GM12878 (cell line): ENCODE measurements at regions not wholly inside any gene's neighbourhood (a gene's known extent, or its start where the extent isn't known, plus 50 kb on each side); places are given as distances from the start of the nearest gene placed in this dataset.

Experiments used
- ATAC-seq: fragments of 200-7000 bp; cut with Tn5 transposase; 3 replicates; pipeline ENCODE4 v1.9.1; 2020; ENCODE audit warnings: mild to moderate bottlenecking, moderate library complexity
- BruUV-seq: library from RNA; stranded (reverse); fragments of 400-500 nt; replicated peaks from 2 replicates; lab custom pipeline; 2021; lab: Mats Ljungman, UMichigan
- CTCF ChIA-PET: fragments of 300-600 bp; sonication (Branson Sonifier 250); formaldehyde crosslinking; extraction: SDS; loops from one replicate; lab custom pipeline; 2021; ENCODE audit warnings: inconsistent platforms; lab: Yijun Ruan, JAX
- POLR2A ChIA-PET: fragments of 350-600 bp; formaldehyde crosslinking; extraction: SDS; loops from one replicate; lab custom pipeline; 2021; ENCODE audit warnings: inconsistent platforms; lab: Charles Lee
- RAD21 ChIA-PET: fragments of 300-600 bp; sonication (Branson Sonifier 250); formaldehyde crosslinking; loops from one replicate; lab custom pipeline; 2023; ENCODE audit warnings: antibody characterized with exemption; ENCODE audit not compliant: unreplicated experiment; lab: Charles Lee
- SMC1A ChIA-PET: fragments of 300-600 bp; sonication (Branson Sonifier 250); formaldehyde crosslinking; loops from one replicate; lab custom pipeline; 2023; ENCODE audit not compliant: unreplicated experiment, uncharacterized antibody; lab: Charles Lee
- DNase-seq: peaks from one replicate; pipeline ENCODE4 v3.0.0-alpha.2; 2011; ENCODE audit warnings: low read depth, low spot score
- FAIRE-seq: peaks from 3 replicates; lab custom pipeline; 2011; peaks lifted over from hg19 to GRCh38; lab: Jason Lieb, UNC
- H2AFZ ChIP-seq: 2 replicates; pipeline ENCODE4 v1.6.0; 2011; ENCODE audit warnings: low read depth, low read length, control low read depth; ENCODE audit not compliant: control insufficient read depth
- H3K27ac ChIP-seq: 2 replicates; pipeline ENCODE4 v1.5.1; 2011; ENCODE audit warnings: control low read depth; ENCODE audit not compliant: control insufficient read depth, insufficient read depth
- H3K27me3 ChIP-seq, 2 experiments: replicated peaks in 1 of 2; 2 replicates each; pipeline versions ENCODE4 v1.6.0 to v1.6.1; 2011; ENCODE audit warnings: low read length in 1 of 2; ENCODE audit not compliant: control insufficient read depth in 2 of 2, insufficient read depth in 2 of 2
- H3K36me3 ChIP-seq, 2 experiments: 2 replicates each; pipeline ENCODE4 v1.5.1; 2011; ENCODE audit warnings: low read length in 1 of 2; ENCODE audit not compliant: control insufficient read depth in 2 of 2, insufficient read depth in 2 of 2
- H3K4me1 ChIP-seq: 2 replicates; pipeline ENCODE4 v1.6.1; 2011; ENCODE audit warnings: mild to moderate bottlenecking, low read length, moderate library complexity, mixed read lengths; ENCODE audit not compliant: control insufficient read depth, insufficient read depth
- H3K4me2 ChIP-seq: 2 replicates; pipeline ENCODE4 v1.6.0; 2011; ENCODE audit warnings: control low read depth; ENCODE audit not compliant: control insufficient read depth, insufficient read depth
- H3K4me3 ChIP-seq: fragments of 200-600 bp; sonication (generic); 2 replicates; pipeline ENCODE4 v1.5.1; 2016
- H3K79me2 ChIP-seq: 2 replicates; pipeline ENCODE4 v1.6.0; 2011; ENCODE audit warnings: low read length; ENCODE audit not compliant: control insufficient read depth, insufficient read depth
- H3K9ac ChIP-seq: 2 replicates; pipeline ENCODE4 v1.8.0; 2011; ENCODE audit warnings: low read length, control low read depth, mixed read lengths; ENCODE audit not compliant: control insufficient read depth, insufficient read depth
- H3K9me3 ChIP-seq: replicated peaks from 3 replicates; pipeline ENCODE4 v1.5.1; 2011; ENCODE audit warnings: mild to moderate bottlenecking, low read length; ENCODE audit not compliant: control insufficient read depth, insufficient read depth
- H4K20me1 ChIP-seq: 2 replicates; pipeline ENCODE4 v1.6.0; 2011; ENCODE audit not compliant: control insufficient read depth, insufficient read depth
- CHD1 ChIP-seq: IDR thresholded peaks from 2 replicates; pipeline ENCODE4 v1.6.1; 2012; ENCODE audit warnings: low read depth, low read length, improper control_type of control experiment
- EED ChIP-seq: sonication (generic); IDR thresholded peaks from 2 replicates; pipeline ENCODE4 v1.6.1; 2016; ENCODE audit warnings: antibody characterized with exemption, low read depth
- EGR1 ChIP-seq, 2 experiments: IDR thresholded peaks; 1 replicate in 1 of 2; 2 replicates in 1 of 2; pipeline ENCODE4 v1.6.1; 2011 to 2012; ENCODE audit warnings: low read depth in 2 of 2, low read length in 2 of 2, borderline replicate concordance in 1 of 2, mild to moderate bottlenecking in 1 of 2, moderate library complexity in 1 of 2
- EZH2 ChIP-seq: IDR thresholded peaks from 2 replicates; pipeline ENCODE4 v1.6.1; 2012; ENCODE audit warnings: low read depth, mild to moderate bottlenecking, control low read depth, inconsistent platforms, low read length, borderline replicate concordance; ENCODE audit not compliant: control insufficient read depth
- NFIC ChIP-seq: IDR thresholded peaks from 2 replicates; pipeline ENCODE4 v1.6.1; 2012; ENCODE audit warnings: low read depth, mild to moderate bottlenecking, inconsistent platforms, low read length, moderate library complexity
- TAF1 ChIP-seq: IDR thresholded peaks from 2 replicates; pipeline ENCODE4 v1.6.1; 2011; ENCODE audit warnings: mild to moderate bottlenecking, low read depth, low read length, borderline replicate concordance
- in situ Hi-C: fragments of 300-500 bp; cut with MboI; formaldehyde crosslinking; loops from 9 replicates; pipeline ENCODE4 v1.14.3; 2018; ENCODE audit warnings: mixed read lengths
- intact Hi-C: fragments of 100-400 bp; cut with micrococcal nuclease; formaldehyde crosslinking; loops from one replicate; pipeline ENCODE4 v1.14.2; 2022; ENCODE audit not compliant: unreplicated experiment
- TF ChIP-seq, protein P1 (sequence below): fragments of 450-650 bp; IDR thresholded peaks from 2 replicates; pipeline ENCODE4 v1.6.1; 2017; ENCODE audit warnings: mild to moderate bottlenecking, moderate library complexity
- TF ChIP-seq, protein P2 (sequence below): fragments of 450-650 bp; conservative IDR thresholded peaks from 2 replicates; pipeline ENCODE4 v1.6.1; 2017; ENCODE audit warnings: mild to moderate bottlenecking, moderate library complexity
- TF ChIP-seq, protein P3 (sequence below): fragments of 450-650 bp; IDR thresholded peaks from 2 replicates; pipeline ENCODE4 v1.6.1; 2016; ENCODE audit warnings: mild to moderate bottlenecking
- TF ChIP-seq, protein P4 (sequence below): fragments of 450-650 bp; formaldehyde crosslinking; IDR thresholded peaks from 2 replicates; pipeline ENCODE4 v1.4.0; 2022; ENCODE audit warnings: mild to moderate bottlenecking, moderate library complexity

DNA sequence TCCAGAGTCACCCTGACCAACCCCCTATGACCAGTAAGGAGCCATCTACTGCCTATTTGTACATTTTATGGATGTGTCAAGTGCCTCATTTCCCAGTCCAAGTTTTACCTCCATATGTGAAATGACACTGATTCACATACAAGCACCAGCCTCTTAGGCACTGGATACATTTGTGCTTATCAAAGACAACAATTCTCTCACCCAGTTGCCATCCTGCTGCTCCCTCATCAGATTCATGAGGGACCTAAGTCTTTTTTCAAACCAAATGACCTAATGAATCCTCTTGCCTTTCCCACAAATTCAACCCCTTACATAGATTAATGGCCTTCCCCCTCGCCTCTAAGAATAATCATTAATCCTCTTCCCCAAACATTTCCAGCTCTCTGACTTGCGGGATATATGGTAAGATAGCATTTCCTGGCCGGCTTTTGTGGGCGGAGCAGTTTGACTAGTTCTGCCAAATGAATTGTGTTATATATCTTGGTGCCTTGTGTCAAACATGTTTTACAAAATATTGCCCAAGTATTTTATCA, 233.9 kb downstream of the ARAP2 start (continued):
- no peak for TF ChIP-seq EGR1 (IDR thresholded peaks at IDR 0.05; ENCODE audit: borderline replicate concordance in 1 of 2, low read depth in 2 of 2, low read length in 2 of 2)
- TF ChIP-seq, protein P1, sequence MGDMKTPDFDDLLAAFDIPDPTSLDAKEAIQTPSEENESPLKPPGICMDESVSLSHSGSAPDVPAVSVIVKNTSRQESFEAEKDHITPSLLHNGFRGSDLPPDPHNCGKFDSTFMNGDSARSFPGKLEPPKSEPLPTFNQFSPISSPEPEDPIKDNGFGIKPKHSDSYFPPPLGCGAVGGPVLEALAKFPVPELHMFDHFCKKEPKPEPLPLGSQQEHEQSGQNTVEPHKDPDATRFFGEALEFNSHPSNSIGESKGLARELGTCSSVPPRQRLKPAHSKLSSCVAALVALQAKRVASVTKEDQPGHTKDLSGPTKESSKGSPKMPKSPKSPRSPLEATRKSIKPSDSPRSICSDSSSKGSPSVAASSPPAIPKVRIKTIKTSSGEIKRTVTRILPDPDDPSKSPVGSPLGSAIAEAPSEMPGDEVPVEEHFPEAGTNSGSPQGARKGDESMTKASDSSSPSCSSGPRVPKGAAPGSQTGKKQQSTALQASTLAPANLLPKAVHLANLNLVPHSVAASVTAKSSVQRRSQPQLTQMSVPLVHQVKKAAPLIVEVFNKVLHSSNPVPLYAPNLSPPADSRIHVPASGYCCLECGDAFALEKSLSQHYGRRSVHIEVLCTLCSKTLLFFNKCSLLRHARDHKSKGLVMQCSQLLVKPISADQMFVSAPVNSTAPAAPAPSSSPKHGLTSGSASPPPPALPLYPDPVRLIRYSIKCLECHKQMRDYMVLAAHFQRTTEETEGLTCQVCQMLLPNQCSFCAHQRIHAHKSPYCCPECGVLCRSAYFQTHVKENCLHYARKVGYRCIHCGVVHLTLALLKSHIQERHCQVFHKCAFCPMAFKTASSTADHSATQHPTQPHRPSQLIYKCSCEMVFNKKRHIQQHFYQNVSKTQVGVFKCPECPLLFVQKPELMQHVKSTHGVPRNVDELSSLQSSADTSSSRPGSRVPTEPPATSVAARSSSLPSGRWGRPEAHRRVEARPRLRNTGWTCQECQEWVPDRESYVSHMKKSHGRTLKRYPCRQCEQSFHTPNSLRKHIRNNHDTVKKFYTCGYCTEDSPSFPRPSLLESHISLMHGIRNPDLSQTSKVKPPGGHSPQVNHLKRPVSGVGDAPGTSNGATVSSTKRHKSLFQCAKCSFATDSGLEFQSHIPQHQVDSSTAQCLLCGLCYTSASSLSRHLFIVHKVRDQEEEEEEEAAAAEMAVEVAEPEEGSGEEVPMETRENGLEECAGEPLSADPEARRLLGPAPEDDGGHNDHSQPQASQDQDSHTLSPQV = no peak
- TF ChIP-seq, all 136 proteins: peak for 0

GRCh38 chr4:36011381-36011780, 232.9 kb downstream of the ARAP2 start:
- ChIA-PET CTCF (interaction anchor here (2.7 kb wide), 1 partner anchor 11 kb away, joined by 6 read pairs; no protein-coding TSS in a partner anchor), RAD21 (no interaction called here), POLR2A (no interaction called here), SMC1A (no interaction called here)
- no peaks in the 10 kb centered on the region for H3K4me1 ChIP-seq
- no peaks in the 10 kb centered on the region for H3K9me3 ChIP-seq
- no peak for DNase-seq
- no peak for ATAC-seq
- in situ Hi-C loops (no loop called here), intact Hi-C loops (no loop called here)
- H3K4me3 ChIP-seq = no peak overlapping the region
- no peak overlapping the region for H3K4me2 ChIP-seq
- no peak overlapping the region for H3K9ac ChIP-seq
- no peaks in the 10 kb centered on the region for H3K27me3 ChIP-seq
- H4K20me1 ChIP-seq = no peaks in the 10 kb centered on the region
- H3K79me2 ChIP-seq = no peaks in the 10 kb centered on the region
- no peak overlapping the region for H2AFZ ChIP-seq
- no peak overlapping the region for H3K27ac ChIP-seq
- H3K36me3 ChIP-seq = no peaks in the 10 kb centered on the region
- FAIRE-seq = no peak
- BruUV-seq = no TSS peak
- TF ChIP-seq, protein P2, sequence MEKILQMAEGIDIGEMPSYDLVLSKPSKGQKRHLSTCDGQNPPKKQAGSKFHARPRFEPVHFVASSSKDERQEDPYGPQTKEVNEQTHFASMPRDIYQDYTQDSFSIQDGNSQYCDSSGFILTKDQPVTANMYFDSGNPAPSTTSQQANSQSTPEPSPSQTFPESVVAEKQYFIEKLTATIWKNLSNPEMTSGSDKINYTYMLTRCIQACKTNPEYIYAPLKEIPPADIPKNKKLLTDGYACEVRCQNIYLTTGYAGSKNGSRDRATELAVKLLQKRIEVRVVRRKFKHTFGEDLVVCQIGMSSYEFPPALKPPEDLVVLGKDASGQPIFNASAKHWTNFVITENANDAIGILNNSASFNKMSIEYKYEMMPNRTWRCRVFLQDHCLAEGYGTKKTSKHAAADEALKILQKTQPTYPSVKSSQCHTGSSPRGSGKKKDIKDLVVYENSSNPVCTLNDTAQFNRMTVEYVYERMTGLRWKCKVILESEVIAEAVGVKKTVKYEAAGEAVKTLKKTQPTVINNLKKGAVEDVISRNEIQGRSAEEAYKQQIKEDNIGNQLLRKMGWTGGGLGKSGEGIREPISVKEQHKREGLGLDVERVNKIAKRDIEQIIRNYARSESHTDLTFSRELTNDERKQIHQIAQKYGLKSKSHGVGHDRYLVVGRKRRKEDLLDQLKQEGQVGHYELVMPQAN = no peak
- TF ChIP-seq, protein P3, sequence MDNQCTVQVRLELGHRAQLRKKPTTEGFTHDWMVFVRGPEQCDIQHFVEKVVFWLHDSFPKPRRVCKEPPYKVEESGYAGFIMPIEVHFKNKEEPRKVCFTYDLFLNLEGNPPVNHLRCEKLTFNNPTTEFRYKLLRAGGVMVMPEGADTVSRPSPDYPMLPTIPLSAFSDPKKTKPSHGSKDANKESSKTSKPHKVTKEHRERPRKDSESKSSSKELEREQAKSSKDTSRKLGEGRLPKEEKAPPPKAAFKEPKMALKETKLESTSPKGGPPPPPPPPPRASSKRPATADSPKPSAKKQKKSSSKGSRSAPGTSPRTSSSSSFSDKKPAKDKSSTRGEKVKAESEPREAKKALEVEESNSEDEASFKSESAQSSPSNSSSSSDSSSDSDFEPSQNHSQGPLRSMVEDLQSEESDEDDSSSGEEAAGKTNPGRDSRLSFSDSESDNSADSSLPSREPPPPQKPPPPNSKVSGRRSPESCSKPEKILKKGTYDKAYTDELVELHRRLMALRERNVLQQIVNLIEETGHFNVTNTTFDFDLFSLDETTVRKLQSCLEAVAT = no peak
- no peak for TF ChIP-seq EZH2
- TF ChIP-seq NFIC = no peak
- TF ChIP-seq, protein P4, sequence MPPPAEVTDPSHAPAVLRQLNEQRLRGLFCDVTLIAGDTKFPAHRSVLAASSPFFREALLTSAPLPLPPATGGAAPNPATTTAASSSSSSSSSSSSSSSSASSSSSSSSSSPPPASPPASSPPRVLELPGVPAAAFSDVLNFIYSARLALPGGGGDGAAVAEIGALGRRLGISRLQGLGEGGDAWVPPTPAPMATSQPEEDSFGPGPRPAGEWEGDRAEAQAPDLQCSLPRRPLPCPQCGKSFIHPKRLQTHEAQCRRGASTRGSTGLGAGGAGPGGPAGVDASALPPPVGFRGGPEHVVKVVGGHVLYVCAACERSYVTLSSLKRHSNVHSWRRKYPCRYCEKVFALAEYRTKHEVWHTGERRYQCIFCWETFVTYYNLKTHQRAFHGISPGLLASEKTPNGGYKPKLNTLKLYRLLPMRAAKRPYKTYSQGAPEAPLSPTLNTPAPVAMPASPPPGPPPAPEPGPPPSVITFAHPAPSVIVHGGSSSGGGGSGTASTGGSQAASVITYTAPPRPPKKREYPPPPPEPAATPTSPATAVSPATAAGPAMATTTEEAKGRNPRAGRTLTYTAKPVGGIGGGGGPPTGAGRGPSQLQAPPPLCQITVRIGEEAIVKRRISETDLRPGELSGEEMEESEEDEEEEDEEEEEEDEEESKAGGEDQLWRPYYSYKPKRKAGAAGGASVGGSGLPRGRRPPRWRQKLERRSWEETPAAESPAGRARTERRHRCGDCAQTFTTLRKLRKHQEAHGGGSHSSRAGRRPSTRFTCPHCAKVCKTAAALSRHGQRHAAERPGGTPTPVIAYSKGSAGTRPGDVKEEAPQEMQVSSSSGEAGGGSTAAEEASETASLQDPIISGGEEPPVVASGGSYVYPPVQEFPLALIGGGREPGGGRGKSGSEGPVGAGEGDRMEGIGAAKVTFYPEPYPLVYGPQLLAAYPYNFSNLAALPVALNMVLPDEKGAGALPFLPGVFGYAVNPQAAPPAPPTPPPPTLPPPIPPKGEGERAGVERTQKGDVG = no peak
- TF ChIP-seq TAF1 = no peak
- no peak for TF ChIP-seq CHD1
- TF ChIP-seq EED = no peak
